Loucy (cell line): ENCODE measurements at regions not wholly inside any gene's neighbourhood (a gene's known extent, or its start where the extent isn't known, plus 50 kb on each side); places are given as distances from the start of the nearest gene placed in this dataset.

Experiments used
- H2AFZ ChIP-seq: fragments of 200-600 bp; sonication (generic); 2 replicates; pipeline ENCODE4 v1.6.0; 2016; ENCODE audit warnings: antibody characterized with exemption, mild to moderate bottlenecking, low read length, moderate library complexity
- H3F3A ChIP-seq: fragments of 200-600 bp; 2 replicates; pipeline ENCODE4 v1.6.0; 2016; ENCODE audit warnings: antibody characterized with exemption, low read depth, mild to moderate bottlenecking
- H3K27me3 ChIP-seq: fragments of 200-600 bp; sonication (generic); 2 replicates; pipeline ENCODE4 v1.6.1; 2014; ENCODE audit warnings: low read length, mild to moderate bottlenecking; ENCODE audit not compliant: insufficient read depth, poor library complexity, severe bottlenecking
- H3K36me3 ChIP-seq: fragments of 200-600 bp; sonication (generic); 2 replicates; pipeline ENCODE4 v1.6.1; 2016; ENCODE audit warnings: low read length; ENCODE audit not compliant: insufficient read depth
- H3K4me1 ChIP-seq: fragments of 200-600 bp; sonication (generic); 2 replicates; pipeline ENCODE4 v1.5.1; 2014; ENCODE audit warnings: low read length, mild to moderate bottlenecking; ENCODE audit not compliant: insufficient read depth, poor library complexity, severe bottlenecking
- H3K4me2 ChIP-seq: fragments of 200-600 bp; sonication (generic); 2 replicates; pipeline ENCODE4 v1.6.0; 2014; ENCODE audit warnings: antibody characterized with exemption, low read length, low read depth, mild to moderate bottlenecking; ENCODE audit not compliant: poor library complexity, severe bottlenecking
- H3K4me3 ChIP-seq: fragments of 200-600 bp; sonication (generic); 2 replicates; pipeline ENCODE4 v1.5.1; 2014; ENCODE audit warnings: low read length, mild to moderate bottlenecking, mixed read lengths; ENCODE audit not compliant: poor library complexity, severe bottlenecking
- H3K79me2 ChIP-seq: fragments of 200-600 bp; sonication (generic); 2 replicates; pipeline ENCODE4 v1.6.1; 2014; ENCODE audit warnings: low read length; ENCODE audit not compliant: insufficient read depth
- H3K9ac ChIP-seq: fragments of 200-600 bp; sonication (generic); 2 replicates; pipeline ENCODE4 v1.6.0; 2014; ENCODE audit warnings: mild to moderate bottlenecking, low read depth, low read length, moderate library complexity; ENCODE audit not compliant: poor library complexity, severe bottlenecking
- H3K9me2 ChIP-seq: fragments of 200-600 bp; sonication (generic); replicated peaks from 2 replicates; pipeline ENCODE4 v1.6.1; 2016; ENCODE audit warnings: low read depth, low read length, mixed read lengths
- H3K9me3 ChIP-seq: fragments of 200-600 bp; sonication (generic); 2 replicates; pipeline ENCODE4 v1.6.1; 2014; ENCODE audit warnings: mild to moderate bottlenecking, antibody characterized with exemption, low read length, low read depth; ENCODE audit not compliant: insufficient read depth
- H4K20me1 ChIP-seq: fragments of 200-600 bp; sonication (generic); 2 replicates; pipeline ENCODE4 v1.6.0; 2014; ENCODE audit warnings: antibody characterized with exemption, low read length, mild to moderate bottlenecking; ENCODE audit not compliant: insufficient read depth, poor library complexity, severe bottlenecking
- CTCF ChIP-seq: fragments of 200-600 bp; sonication (generic); conservative IDR thresholded peaks from 2 replicates; pipeline ENCODE4 v1.5.1; 2014; ENCODE audit warnings: mild to moderate bottlenecking, antibody characterized with exemption, low read length
- EZH2phosphoT487 ChIP-seq: fragments of 200-600 bp; IDR thresholded peaks from 2 replicates; pipeline ENCODE4 v1.6.1; 2018; ENCODE audit warnings: antibody characterized with exemption, mild to moderate bottlenecking, moderate library complexity, borderline replicate concordance

- H3K4me3 ChIP-seq, result no peak overlapping the region
- no peak for TF ChIP-seq CTCF
- no peak for TF ChIP-seq EZH2phosphoT487
Observed at GRCh38 chrX:7269991-7270390, 122.0 kb upstream of the PUDP start.

GRCh38 chrX:7269589-7269988, 121.6 kb upstream of the PUDP start:
- no peaks in the 10 kb centered on the region for H3K9me3 ChIP-seq

More at GRCh38 chrX:7269991-7270390, 122.0 kb upstream of the PUDP start:
- Histone ChIP-seq H3K4me2 (no peak overlapping the region), H4K20me1 (no peaks in the 10 kb centered on the region), H2AFZ (no peak overlapping the region), H3F3A (no peaks in the 10 kb centered on the region), H3K9me2 (no peaks in the 10 kb centered on the region), H3K9ac (no peak overlapping the region), H3K9me3 (no peaks in the 10 kb centered on the region), H3K36me3 (no peaks in the 10 kb centered on the region), H3K27me3 (no peaks in the 10 kb centered on the region), H3K4me1 (no peaks in the 10 kb centered on the region), H3K79me2 (no peaks in the 10 kb centered on the region)

GRCh38 chrX:7266288-7266687, 118.3 kb upstream of the PUDP start:
- Histone ChIP-seq H3K4me3 (no peak overlapping the region), H3K36me3 (no peaks in the 10 kb centered on the region), H3F3A (no peaks in the 10 kb centered on the region), H3K9ac (no peak overlapping the region), H4K20me1 (no peaks in the 10 kb centered on the region), H3K4me1 (no peaks in the 10 kb centered on the region), H3K27me3 (no peaks in the 10 kb centered on the region), H3K9me2 (no peaks in the 10 kb centered on the region), H3K9me3 (no peaks in the 10 kb centered on the region), H2AFZ (no peak overlapping the region), H3K4me2 (no peak overlapping the region), H3K79me2 (no peaks in the 10 kb centered on the region)
- TF ChIP-seq EZH2phosphoT487, result no peak
- no peak for TF ChIP-seq CTCF

More at GRCh38 chrX:7269589-7269988, 121.6 kb upstream of the PUDP start:
- H4K20me1 ChIP-seq, result no peaks in the 10 kb centered on the region
- TF ChIP-seq CTCF (no peak), EZH2phosphoT487 (no peak)
- no peaks in the 10 kb centered on the region for H3K36me3 ChIP-seq
- H3K79me2 ChIP-seq, result no peaks in the 10 kb centered on the region
- H3K27me3 ChIP-seq, result no peaks in the 10 kb centered on the region
- no peak overlapping the region for H2AFZ ChIP-seq
- H3K9me2 ChIP-seq, result no peaks in the 10 kb centered on the region
- no peaks in the 10 kb centered on the region for H3F3A ChIP-seq
- no peak overlapping the region for H3K4me3 ChIP-seq
- no peak overlapping the region for H3K9ac ChIP-seq
- no peak overlapping the region for H3K4me2 ChIP-seq
- no peaks in the 10 kb centered on the region for H3K4me1 ChIP-seq
